A549 (cell line): ENCODE measurements at regions not wholly inside any gene's neighbourhood (a gene's known extent, or its start where the extent isn't known, plus 50 kb on each side); places are given as distances from the start of the nearest gene placed in this dataset.

Source experiments
- EP300 ChIP-seq, 2 experiments: fragments of >200 bp; sonication (Bioruptor Twin); formaldehyde crosslinking; IDR thresholded peaks; 2 replicates in 1 of 2; 3 replicates in 1 of 2; pipeline ENCODE4 v1.6.1; 2016 to 2017
- MAFK ChIP-seq: fragments of 450-650 bp; IDR thresholded peaks from 2 replicates; pipeline ENCODE4 v1.6.1; 2014; ENCODE audit not compliant: partially characterized antibody
- MAZ ChIP-seq: fragments of 150-350 bp; IDR thresholded peaks from 2 replicates; pipeline ENCODE4 v1.6.1; 2014; ENCODE audit warnings: antibody characterized with exemption, low read depth, low read length, borderline replicate concordance
- NR3C1 ChIP-seq: fragments of >200 bp; sonication (Bioruptor Twin); formaldehyde crosslinking; IDR thresholded peaks from 3 replicates; pipeline ENCODE4 v1.6.1; 2017
- POLR2A ChIP-seq: IDR thresholded peaks from 2 replicates; pipeline ENCODE4 v1.6.1; 2012; ENCODE audit warnings: mild to moderate bottlenecking, low read length
- SREBF2 ChIP-seq: fragments of 450-650 bp; IDR thresholded peaks from 2 replicates; pipeline ENCODE4 v1.6.1; 2014; ENCODE audit warnings: mild to moderate bottlenecking, moderate library complexity
- TF ChIP-seq, protein P1 (sequence below): IDR thresholded peaks from 2 replicates; pipeline ENCODE4 v1.6.1; 2012; ENCODE audit warnings: low read depth, borderline replicate concordance
- TF ChIP-seq, protein P2 (sequence below): fragments of >200 bp; sonication (Bioruptor Twin); formaldehyde crosslinking; IDR thresholded peaks from 3 replicates; pipeline ENCODE4 v1.5.1; 2016
- TF ChIP-seq, protein P3 (sequence below): fragments of 450-650 bp; IDR thresholded peaks from 2 replicates; pipeline ENCODE4 v1.6.1; 2014; ENCODE audit warnings: antibody characterized with exemption
- TF ChIP-seq, protein P4 (sequence below): fragments of 250-450 bp; sonication (Bioruptor Pico); IDR thresholded peaks from 2 replicates; pipeline ENCODE4 v1.5.0; 2021; ENCODE audit warnings: mild to moderate bottlenecking, moderate library complexity, borderline replicate concordance
- TF ChIP-seq, protein P5 (sequence below): fragments of 150-350 bp; IDR thresholded peaks from 2 replicates; pipeline ENCODE4 v1.6.1; 2014; ENCODE audit warnings: low read depth, mild to moderate bottlenecking, low read length

DNA sequence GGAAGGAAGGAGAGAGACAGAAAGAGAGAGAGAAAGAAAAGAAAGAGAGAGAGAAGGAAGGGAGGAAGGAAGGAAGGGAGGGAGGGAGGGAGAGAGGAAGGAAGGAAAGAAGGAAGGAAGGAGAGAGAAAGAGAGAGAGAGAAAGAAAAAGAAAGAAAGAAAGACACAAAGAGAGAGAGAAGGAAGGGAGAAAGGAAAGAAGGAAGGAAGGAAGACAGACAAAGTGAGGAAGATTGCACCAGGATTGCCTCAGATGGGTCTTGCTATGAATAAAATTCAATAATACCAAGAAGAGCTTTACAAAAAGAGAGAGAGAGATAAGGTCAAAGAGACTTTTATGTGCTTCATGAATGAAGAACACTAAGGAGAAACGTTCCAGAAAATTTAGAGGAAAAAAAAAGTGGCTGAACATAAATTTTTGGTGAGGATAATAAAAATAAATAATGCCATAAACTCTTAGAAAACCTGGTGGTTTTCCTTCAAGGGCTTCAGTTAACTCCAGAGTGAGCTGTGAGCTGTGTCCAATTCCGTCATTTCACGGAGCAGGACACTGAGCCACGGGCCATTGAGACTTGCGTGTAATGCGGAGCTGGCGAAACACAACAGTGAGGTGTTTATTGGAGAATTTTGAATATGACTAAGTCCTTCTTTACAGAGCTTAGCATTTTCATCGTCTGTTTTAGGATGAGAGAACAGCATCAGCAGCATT lies 72.7 kb upstream of the TNRC6C start:
- TF ChIP-seq, protein P1, sequence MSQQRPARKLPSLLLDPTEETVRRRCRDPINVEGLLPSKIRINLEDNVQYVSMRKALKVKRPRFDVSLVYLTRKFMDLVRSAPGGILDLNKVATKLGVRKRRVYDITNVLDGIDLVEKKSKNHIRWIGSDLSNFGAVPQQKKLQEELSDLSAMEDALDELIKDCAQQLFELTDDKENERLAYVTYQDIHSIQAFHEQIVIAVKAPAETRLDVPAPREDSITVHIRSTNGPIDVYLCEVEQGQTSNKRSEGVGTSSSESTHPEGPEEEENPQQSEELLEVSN: no peak
- TF ChIP-seq, protein P2, sequence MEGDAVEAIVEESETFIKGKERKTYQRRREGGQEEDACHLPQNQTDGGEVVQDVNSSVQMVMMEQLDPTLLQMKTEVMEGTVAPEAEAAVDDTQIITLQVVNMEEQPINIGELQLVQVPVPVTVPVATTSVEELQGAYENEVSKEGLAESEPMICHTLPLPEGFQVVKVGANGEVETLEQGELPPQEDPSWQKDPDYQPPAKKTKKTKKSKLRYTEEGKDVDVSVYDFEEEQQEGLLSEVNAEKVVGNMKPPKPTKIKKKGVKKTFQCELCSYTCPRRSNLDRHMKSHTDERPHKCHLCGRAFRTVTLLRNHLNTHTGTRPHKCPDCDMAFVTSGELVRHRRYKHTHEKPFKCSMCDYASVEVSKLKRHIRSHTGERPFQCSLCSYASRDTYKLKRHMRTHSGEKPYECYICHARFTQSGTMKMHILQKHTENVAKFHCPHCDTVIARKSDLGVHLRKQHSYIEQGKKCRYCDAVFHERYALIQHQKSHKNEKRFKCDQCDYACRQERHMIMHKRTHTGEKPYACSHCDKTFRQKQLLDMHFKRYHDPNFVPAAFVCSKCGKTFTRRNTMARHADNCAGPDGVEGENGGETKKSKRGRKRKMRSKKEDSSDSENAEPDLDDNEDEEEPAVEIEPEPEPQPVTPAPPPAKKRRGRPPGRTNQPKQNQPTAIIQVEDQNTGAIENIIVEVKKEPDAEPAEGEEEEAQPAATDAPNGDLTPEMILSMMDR: no peak
- TF ChIP-seq MAZ (no peak), NR3C1 (no peak), POLR2A (no peak), MAFK (no peak), SREBF2 (no peak), EP300 (IDR thresholded peaks at IDR 0.05) (no peak)
- TF ChIP-seq, protein P3, sequence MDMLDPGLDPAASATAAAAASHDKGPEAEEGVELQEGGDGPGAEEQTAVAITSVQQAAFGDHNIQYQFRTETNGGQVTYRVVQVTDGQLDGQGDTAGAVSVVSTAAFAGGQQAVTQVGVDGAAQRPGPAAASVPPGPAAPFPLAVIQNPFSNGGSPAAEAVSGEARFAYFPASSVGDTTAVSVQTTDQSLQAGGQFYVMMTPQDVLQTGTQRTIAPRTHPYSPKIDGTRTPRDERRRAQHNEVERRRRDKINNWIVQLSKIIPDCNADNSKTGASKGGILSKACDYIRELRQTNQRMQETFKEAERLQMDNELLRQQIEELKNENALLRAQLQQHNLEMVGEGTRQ: no peak
- TF ChIP-seq, protein P4, sequence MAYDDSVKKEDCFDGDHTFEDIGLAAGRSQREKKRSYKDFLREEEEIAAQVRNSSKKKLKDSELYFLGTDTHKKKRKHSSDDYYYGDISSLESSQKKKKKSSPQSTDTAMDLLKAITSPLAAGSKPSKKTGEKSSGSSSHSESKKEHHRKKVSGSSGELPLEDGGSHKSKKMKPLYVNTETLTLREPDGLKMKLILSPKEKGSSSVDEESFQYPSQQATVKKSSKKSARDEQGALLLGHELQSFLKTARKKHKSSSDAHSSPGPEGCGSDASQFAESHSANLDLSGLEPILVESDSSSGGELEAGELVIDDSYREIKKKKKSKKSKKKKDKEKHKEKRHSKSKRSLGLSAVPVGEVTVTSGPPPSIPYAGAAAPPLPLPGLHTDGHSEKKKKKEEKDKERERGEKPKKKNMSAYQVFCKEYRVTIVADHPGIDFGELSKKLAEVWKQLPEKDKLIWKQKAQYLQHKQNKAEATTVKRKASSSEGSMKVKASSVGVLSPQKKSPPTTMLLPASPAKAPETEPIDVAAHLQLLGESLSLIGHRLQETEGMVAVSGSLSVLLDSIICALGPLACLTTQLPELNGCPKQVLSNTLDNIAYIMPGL (CRISPR knock-in tag): no peak
- TF ChIP-seq, protein P5, sequence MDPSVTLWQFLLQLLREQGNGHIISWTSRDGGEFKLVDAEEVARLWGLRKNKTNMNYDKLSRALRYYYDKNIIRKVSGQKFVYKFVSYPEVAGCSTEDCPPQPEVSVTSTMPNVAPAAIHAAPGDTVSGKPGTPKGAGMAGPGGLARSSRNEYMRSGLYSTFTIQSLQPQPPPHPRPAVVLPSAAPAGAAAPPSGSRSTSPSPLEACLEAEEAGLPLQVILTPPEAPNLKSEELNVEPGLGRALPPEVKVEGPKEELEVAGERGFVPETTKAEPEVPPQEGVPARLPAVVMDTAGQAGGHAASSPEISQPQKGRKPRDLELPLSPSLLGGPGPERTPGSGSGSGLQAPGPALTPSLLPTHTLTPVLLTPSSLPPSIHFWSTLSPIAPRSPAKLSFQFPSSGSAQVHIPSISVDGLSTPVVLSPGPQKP: no peak
